Tibial nerve (tissue), 4 donors: ENCODE measurements at regions not wholly inside any gene's neighbourhood (a gene's known extent, or its start where the extent isn't known, plus 50 kb on each side); places are given as distances from the start of the nearest gene placed in this dataset.

Source experiments
- CTCF ChIP-seq, 5 experiments: fragments of 200-600 bp in 3 of 5; fragments of 450-650 bp in 2 of 5; sonication (generic) in 3 of 5; IDR thresholded peaks; one replicate each; pipeline ENCODE4 v1.5.1; 2016 to 2019; ENCODE audit warnings: antibody characterized with exemption in 5 of 5, mild to moderate bottlenecking in 3 of 5, moderate library complexity in 2 of 5
- EP300 ChIP-seq, 2 donors: sonication (generic); formaldehyde crosslinking; IDR thresholded peaks; one replicate each; pipeline ENCODE4 v1.6.1; 2017; ENCODE audit warnings: antibody characterized with exemption in 2 of 2, mild to moderate bottlenecking in 1 of 2
- POLR2A ChIP-seq, 2 donors: fragments of 450-650 bp; IDR thresholded peaks; one replicate each; pipeline ENCODE4 v1.6.1; 2017; ENCODE audit warnings: antibody characterized with exemption in 2 of 2, mild to moderate bottlenecking in 2 of 2, moderate library complexity in 2 of 2

GRCh38 chr17:72069586-72070202 lies 51.1 kb upstream of the SOX9 start:
- TF ChIP-seq CTCF (IDR thresholded peaks at IDR 0.05) (no peak), POLR2A (IDR thresholded peaks at IDR 0.05) (no peak), EP300 (IDR thresholded peaks at IDR 0.05) (no peak)
